Posterior cingulate gyrus (tissue), 11 donors: ENCODE measurements at regions not wholly inside any gene's neighbourhood (a gene's known extent, or its start where the extent isn't known, plus 50 kb on each side); places are given as distances from the start of the nearest gene placed in this dataset.
"Not testable (repeated sequence)": the region's sequence is repeated elsewhere in the genome, so short reads cannot be mapped to it uniquely, and the experiment has no call there.

Experiments used
- DNase-seq, 10 donors: peaks; one replicate each; pipeline versions ENCODE4 v3.0.0 to v3.0.0-alpha.2; 2020 to 2021; ENCODE audit warnings: mixed read lengths in 3 of 10
- intact Hi-C: fragments of 100-400 bp; cut with DNase I; formaldehyde crosslinking; loops from one replicate; pipeline ENCODE4 v1.15.1; 2023

DNA sequence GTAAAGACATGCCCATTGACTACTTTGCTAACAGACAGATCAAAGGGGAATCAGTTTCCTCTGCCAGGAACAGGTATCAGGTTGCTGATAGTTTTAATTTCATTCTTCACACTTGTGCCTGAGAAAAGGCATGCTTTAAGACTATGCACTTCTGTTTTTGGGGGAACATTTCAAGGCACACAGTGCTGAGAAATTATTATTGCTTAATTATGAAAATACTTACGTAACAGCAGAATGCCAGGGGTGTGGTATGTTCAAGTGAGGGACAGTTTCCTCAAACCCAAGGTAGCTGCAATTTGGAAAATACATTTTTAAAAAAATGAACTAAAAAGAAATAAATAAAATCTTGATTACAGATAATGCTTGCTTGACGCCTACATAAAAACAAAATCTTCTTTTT is 1746.1 kb upstream of the PIK3C3 start:
- intact Hi-C loops, result no loop called here
- no peak for DNase-seq

DNA sequence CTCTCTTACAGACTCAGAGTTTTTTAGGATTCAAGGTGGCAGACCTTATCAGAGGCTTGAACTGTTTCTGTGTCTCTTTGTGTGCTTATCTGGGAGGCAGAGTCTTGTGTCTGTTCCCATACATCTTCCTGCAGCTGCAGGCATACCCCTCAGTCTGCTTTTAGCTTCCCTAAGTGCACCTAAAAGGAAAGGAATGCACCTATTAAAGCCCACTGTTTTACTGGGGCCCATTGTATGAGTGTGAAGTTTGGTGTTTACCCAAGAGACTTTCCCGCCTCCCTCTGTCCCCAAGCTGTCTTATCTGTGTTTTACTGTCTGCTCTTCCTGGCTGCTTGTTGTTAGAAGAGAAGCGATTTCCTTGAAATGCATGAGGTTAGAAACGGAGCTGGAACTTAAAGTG is 1757.3 kb upstream of the PIK3C3 start:
- intact Hi-C loops, result no loop called here
- DNase-seq, result no peak

DNA sequence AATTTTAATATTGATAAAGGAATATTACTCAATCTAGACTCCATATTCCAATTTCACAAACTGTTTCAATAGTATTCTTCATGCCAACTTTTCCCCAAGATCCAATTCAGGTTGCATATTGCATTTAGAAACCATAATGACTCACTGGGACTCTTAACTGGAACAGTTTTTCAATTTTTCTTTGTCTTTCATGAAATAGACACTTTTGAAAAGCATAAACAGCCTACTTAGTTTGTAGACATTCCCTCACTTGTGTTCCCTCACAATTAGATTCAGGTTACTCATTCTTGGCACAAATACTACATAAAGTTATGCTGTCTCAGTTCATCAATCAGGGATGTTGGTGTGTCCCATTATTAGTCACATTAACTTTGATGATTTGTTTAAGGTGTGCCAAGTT is 1768.4 kb upstream of the PIK3C3 start:
- DNase-seq, result no peak
- intact Hi-C loops, result no loop called here

DNA sequence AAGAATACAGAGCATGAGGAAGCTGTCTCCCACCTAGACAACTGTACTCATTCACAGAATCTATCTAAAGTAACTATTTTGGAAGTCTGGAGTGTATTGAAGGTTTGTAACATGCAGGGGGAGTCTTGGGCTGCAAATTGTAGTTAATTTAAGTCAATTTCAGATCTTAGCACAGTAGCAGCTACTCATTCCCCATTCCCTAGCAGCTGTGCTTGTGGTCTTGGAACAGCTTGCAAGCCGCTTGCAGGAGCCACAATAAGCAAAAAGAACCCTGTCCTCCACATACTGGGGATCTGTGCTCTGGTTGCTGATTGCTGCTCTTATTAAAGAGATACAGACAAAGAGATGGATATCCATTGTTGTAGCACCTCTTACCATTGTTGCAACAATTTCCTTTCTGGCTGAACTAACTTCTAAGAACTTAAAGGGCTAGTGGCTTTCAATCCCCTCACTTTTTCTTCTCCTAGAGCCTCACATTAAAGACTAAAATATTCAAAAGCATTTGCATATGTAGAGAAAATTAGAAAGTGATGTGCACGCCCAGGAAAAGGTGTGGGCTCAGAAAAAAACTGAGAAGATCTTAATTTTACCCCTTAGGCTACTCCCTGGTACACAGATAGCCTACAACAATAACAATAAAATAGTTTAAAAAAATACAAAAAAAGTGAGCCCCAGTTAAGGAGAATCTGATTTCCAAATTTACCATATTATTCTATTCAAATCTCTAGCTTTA is 1775.1 kb upstream of the PIK3C3 start:
- DNase-seq, result no peak
- intact Hi-C loops, result no loop called here

DNA sequence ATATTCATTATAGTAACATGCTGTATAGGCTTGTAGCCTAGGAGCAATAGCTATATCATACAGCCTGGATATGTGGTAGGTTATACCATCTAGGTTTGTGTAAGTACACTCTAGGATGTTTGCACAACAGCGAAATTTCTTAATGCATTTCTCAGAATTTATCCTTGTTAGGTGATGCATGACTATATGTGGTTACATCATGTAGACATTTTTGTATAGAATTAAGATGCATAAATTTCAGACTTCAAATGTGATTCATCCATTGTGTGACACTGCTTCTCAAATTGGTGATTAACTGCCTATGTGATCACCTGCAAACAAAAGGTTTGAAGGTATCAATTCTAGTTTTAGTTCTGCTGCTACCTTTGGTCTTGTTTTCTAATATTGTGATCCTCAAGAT is 1787.0 kb upstream of the PIK3C3 start:
- intact Hi-C loops, result loop anchor here (10.0 kb wide), 1 partner anchor 57 kb away; no protein-coding TSS in a partner anchor

DNA sequence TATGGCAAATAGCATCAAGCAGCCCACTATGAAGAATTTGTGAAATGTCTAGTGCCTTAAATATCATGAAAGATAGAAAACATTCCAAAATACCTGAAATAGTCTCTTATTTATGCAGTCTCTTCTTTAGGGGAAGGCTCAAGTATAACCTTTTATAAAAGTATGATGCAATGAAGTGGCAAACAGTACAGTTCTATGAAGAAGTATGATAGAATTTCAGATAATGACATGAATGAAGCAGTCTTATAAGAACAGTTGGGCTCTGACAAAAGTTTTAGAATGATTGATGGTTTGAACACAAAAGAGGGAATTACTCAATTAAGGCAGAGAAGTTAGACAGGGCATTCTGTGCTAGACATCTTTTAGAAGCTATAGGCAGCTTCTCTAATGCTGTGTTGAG is 1791.8 kb upstream of the PIK3C3 start:
- intact Hi-C loops, result loop anchor here (10.0 kb wide), 1 partner anchor 62 kb away; no protein-coding TSS in a partner anchor
- no peak for DNase-seq

More for the DNA sequence above, 1787.0 kb upstream of the PIK3C3 start:
- no peak for DNase-seq

DNA sequence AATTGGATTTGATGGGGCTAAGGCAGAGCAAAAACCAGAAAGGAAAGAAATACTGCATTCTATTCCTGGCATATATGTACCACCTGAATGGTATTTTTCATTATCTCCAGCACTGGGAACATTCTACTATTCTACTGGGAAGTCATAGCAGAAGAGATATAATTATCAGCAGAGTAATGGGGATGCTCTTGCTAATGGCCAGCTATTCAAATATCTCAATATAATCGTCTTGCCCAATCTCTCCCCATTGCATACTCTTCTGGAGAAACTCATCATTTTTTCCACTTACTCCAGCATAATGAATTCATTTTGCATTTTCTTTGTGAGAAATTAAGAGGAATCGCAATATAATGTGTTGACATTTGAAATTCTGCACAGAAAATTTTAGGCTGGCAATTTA is 1794.7 kb upstream of the PIK3C3 start:
- no peak for DNase-seq
- intact Hi-C loops, result loop anchor here (10.0 kb wide), 1 partner anchor 64 kb away; no protein-coding TSS in a partner anchor

DNA sequence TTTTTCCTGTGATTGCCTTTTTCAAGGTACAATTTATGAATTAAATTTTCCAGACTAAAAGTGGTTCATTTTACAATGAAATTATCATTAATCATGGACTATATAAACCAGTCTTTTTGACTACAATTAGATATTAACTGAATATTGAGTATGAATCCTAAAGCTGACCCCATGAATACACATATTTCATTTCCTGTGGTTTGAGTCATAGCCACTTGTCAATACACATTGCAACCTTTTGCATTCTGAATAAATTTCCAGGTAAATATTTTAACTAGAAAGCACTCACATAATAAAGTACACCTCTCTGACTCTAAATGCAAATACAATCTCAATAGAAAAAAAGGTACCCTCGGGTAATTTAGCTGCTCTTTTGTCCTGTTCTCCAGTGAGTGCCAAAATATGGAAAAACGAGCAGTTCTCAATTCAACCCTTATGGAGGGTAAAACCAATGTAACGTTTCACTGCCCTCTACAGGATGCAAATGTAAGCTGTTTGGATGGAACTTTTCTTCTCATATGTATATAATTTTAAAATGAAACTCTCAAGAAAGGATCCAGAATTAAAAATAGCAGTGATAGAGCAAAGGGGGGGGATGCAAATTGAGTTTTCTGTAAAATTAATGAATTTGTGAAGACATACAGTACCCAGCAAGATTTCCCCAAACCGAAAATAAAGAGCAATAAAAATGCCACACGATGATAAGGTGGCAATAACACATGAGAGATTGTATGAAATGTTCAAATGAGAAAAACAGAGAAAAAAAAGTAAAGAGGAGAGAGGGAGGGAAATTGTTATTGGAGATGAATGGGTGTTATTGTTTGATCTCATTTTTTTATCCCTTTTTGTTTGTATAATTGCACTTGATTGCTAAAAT is 1795.7 kb upstream of the PIK3C3 start:
- DNase-seq, result no peak
- intact Hi-C loops, result loop anchor here (10.0 kb wide), 2 partner anchors 65 to 315 kb away; no protein-coding TSS in a partner anchor

DNA sequence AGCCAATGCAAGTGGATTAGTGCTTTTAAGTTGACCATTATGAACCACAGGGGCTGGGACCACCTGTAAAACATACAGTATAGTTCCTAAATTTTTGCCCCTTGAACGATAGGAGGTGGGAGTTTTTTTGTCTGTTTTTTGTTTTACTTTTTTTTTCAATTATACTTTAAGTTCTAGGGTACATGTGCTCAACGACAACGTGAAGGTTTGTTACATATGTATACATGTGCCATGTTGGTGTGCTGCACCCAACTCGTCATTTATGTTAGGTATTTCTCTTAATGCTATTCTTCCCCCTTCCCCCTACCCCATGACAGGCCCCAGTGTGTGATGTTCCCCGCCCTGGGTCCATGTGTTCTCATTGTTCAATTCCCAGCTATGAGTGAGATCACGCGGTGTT is 1797.9 kb upstream of the PIK3C3 start:
- intact Hi-C loops, result loop anchor here (10.0 kb wide), 1 partner anchor 312 kb away; no protein-coding TSS in a partner anchor
- DNase-seq, result no peak

DNA sequence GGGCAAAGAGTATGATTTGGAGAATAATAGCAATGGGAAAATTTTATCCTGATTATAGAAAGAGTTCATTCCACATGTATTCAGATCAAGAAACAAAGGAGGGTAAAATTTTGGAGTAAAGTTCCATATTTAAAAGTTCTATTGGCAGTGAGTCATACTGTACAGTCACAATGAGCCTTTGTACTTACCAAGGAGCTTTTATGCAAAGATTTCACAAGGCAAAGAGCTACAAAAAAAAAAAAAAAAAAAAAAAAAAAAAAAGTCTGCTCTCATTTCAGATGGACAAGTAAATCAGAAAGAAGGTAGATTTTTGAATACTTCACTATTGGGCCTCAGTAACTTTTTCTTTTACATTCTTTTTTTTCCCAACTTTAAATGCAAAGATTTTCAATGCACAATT is 1802.2 kb upstream of the PIK3C3 start:
- DNase-seq, result no peak
- intact Hi-C loops, result loop anchor here (10.0 kb wide), 1 partner anchor 308 kb away; no protein-coding TSS in a partner anchor

DNA sequence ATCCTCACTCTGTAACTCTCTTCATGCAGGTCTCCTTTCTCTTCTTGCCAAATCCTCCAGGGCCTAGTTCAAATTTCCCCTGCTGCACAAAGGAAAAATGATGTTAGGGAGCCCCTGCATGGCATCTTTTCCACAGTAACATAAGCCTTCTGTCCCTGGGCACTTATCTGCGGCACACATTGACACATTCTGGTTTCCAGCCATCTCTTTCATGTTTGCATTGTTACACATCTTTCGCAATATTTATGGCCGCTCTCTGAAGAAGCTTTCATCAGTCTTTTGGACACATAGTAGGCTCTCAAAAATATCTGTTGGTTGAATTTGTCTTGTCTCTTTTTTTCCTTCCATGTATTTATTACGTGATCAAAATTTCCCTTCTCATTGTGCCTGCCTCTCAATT is 1806.1 kb upstream of the PIK3C3 start:
- intact Hi-C loops, result no loop called here
- DNase-seq, result no peak

DNA sequence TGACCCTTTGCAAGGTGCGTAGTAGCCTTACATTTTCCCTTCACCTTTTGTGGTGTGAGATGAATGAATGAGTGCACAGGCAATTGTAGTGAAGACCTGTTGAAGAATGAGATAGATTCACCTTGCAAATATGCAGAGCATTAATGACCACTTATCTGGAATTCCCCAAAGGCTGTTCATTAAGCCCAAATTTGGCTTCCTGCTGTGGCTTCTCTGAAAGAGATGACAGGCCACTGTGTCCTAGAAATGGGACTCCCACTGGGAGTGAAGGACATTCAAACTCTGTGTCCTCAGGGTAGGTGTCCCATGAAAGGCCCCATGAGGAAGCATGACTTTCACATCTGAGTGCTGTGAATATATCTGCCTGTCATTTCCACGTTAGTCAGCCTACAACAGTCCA is 1821.8 kb upstream of the PIK3C3 start:
- intact Hi-C loops, result no loop called here
- no peak for DNase-seq

DNA sequence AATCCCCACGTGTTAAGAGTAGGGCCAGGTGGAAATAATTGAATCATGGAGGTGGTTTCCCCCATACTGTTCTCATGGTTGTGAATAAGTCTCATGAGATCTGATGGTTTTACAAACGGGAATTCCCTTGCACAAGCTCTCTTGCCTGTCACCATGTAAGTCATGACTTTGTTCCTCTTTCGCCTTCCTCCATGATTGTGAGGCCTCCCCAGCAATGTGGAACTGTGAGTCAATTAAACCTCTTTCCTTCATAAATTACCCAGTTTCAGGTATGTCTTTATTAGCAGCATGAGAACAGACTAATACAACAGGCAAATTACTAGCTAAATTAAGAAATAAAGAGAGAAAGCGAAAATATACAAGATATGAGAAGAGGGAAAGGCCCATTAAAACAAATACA is 1822.6 kb upstream of the PIK3C3 start:
- intact Hi-C loops, DNase-seq: not testable (repeated sequence)

DNA sequence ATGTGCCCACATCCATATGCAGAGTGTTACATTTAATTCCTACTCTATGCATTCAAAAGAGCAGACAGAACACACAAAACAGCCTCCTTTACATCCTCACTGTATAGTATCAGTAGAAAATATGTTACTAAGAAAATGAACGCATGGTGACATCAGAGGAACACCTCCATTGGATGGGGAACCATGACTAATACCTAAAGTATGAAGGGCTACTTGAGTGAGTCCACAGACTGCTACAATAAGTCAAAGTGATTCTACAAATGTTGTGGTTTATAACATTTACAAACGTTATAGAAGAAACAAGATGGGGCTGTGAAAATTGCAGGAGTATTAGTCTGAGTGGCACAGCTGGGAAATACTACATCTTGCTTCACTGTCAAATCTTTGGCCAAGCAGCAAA is 1830.9 kb upstream of the PIK3C3 start:
- intact Hi-C loops, result no loop called here

DNA sequence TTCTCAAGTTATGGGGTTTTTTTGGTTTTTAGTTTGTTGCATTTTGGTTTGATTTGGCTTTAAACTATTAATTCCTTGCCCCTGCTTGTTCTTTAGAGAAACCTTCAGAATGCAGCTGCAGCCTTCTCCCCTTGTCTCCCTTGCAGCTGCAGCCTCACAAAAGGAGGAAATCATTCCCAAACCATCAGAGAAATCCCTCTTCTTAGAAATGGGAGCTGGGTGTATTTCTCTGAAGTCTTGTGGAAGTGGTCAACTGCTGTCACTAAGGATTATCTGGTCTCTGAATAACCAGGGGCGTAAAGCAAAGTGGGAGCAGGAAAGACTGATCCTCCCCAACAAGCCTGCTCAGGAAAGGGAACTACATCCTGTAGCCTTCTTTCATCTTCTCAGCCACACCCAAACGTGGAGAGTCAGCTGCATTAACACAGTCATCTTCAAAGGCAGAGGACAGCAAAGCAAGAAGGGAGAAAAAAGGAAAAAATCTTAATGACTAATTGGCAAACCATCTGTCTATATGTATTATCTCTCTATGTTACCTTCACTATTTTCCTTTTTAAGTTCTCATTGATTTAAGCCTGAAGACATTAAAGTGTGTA is 1834.1 kb upstream of the PIK3C3 start:
- DNase-seq, result no peak
- intact Hi-C loops, result no loop called here

More for the DNA sequence above, 1830.9 kb upstream of the PIK3C3 start:
- no peak for DNase-seq

DNA sequence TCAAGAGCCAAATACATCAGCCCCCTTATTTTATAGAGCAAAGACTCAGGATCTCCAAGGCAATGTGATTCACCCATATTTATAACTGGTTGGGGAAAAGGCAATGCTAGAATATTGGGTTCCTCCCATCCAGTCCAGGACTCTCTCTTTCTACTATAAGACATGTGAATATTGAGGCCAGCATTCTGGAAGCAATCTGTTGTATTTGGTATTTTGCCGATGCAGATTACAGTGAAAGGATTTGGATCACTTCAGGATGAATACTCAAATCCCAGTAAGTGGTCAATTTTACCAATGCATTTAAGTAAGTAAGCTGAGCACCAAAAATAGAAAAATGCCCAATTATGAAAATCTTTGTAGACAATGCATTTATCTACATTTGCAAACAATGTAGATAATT is 1834.7 kb upstream of the PIK3C3 start:
- intact Hi-C loops, result no loop called here
- DNase-seq, result no peak

DNA sequence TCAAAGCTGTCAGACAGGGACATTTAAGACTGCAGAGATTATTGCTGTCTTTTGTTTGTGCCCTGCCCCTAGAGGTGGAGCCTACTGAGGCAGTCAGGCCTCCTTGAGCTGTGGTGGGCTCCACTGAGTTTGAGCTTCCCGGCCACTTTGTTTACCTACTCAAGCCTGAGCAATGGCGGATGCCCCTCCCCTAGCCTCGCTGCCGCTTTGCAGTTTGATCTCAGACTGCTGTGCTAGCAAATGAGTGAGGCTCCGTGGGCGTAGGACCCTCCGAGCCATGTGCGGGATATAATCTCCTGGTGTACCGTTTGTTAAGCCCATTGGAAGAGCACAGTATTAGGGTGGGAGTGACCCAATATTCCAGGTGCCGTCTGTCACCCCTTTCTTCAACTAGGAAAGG is 1835.5 kb upstream of the PIK3C3 start:
- intact Hi-C loops, result not testable (repeated sequence)
- DNase-seq, result peak in 2 of 10 donors; percentile 54 to 65

DNA sequence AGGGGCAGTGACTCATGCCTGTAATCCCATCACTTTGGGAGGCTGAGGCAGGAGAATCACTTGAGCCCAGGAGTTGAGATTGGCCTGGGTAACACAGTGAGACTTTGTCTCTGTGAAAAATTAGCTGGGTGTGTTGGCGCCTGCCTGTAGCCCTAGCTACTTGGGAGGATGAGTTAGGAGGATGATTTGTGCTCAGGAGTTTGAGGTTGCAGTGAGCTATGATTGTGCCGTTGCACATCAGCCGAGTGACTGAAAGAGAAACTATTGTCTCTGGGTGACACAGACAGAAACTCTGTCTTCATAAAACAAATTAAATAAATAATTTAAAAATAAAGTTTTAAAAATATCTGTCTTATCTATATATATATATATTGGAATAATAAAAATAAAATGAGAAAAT is 1844.6 kb upstream of the PIK3C3 start:
- no peak for DNase-seq
- intact Hi-C loops, result no loop called here

DNA sequence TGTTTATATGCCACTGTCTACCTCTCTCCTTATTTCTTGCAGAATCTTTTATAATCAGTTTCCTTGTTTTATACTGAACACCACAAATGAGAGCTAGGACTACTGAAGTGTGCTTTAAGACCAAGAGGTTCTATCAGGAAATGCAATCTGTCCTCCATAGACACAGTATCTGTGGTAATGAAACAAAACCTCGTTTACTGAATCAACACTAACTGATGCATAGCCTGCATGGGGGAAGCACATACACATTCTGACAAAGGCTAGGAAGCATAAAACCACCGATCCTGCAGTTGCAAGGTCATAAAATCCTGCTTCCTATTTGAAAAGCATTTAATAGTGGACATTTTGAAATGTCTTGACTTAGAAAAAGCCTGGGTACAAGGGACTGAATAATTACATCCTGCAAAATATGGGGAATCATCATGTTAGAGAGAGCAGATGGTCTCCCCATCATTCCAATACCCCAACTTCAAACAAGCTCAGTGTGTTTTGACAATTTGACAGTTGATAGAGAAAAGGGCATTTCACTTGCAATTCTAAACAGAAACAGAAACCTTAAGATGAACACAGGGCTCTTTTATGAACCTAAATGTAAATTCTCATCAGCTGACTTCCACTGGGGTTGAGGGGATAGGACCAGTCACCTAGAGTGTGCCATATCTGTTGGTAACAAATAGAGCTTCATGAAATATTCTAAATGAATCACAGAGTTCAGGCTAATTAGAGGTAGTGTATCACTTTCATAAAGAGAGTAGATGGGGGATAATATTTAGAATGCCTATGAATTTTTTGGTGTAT is 1845.6 kb upstream of the PIK3C3 start:
- no peak for DNase-seq
- intact Hi-C loops, result no loop called here

DNA sequence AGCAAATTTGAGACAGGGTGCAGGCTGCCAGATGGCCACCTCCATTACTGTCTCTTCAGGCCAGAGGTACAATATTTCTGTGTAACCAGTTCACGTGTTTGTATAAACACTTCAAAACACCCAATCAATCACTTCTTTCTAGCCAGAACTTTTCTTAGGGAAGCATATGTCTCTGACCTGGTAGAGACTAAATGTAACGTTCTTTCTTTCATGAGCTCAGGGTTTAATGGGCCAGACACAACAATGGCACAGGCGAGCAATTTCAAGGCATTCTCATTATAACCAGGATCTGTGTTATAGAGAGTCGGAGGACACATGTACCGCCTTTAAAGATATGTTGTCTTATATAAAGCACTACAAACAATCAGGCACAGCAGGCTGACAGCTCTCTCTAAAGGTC is 1846.4 kb upstream of the PIK3C3 start:
- no peak for DNase-seq
- intact Hi-C loops, result no loop called here
